H9 (cell line): ENCODE measurements at regions not wholly inside any gene's neighbourhood (a gene's known extent, or its start where the extent isn't known, plus 50 kb on each side); places are given as distances from the start of the nearest gene placed in this dataset.

Experiments
- DNase-seq: peaks from one replicate; pipeline ENCODE4 v3.0.0-alpha.2; 2017
- H2AFZ ChIP-seq: one replicate; pipeline ENCODE4 v1.6.1; 2013; ENCODE audit warnings: mild to moderate bottlenecking, low read length, control low read depth, moderate library complexity
- H2AK5ac ChIP-seq: 2 replicates; pipeline ENCODE4 v1.6.1; 2013; ENCODE audit warnings: low read length, control low read depth, mixed read lengths; ENCODE audit not compliant: insufficient read length
- H2BK120ac ChIP-seq: one replicate; pipeline ENCODE4 v1.6.1; 2013; ENCODE audit warnings: low read depth, mild to moderate bottlenecking, low read length, control low read depth, inconsistent platforms; ENCODE audit not compliant: poor library complexity, severe bottlenecking
- H2BK12ac ChIP-seq: 2 replicates; pipeline ENCODE4 v1.6.1; 2013; ENCODE audit warnings: low read length, control low read depth, mixed read lengths, low read depth; ENCODE audit not compliant: insufficient read length
- H2BK15ac ChIP-seq: 2 replicates; pipeline ENCODE4 v1.6.1; 2013; ENCODE audit warnings: low read depth, low read length, control low read depth
- H2BK20ac ChIP-seq: one replicate; pipeline ENCODE4 v1.6.1; 2013; ENCODE audit warnings: low read depth, mild to moderate bottlenecking, low read length, control low read depth, inconsistent platforms; ENCODE audit not compliant: poor library complexity, severe bottlenecking
- H2BK5ac ChIP-seq: 2 replicates; pipeline ENCODE4 v1.6.1; 2013; ENCODE audit warnings: low read length, control low read depth, mixed read lengths; ENCODE audit not compliant: insufficient read length
- H3K14ac ChIP-seq: 2 replicates; pipeline ENCODE4 v1.6.1; 2013; ENCODE audit warnings: low read length, control low read depth; ENCODE audit not compliant: insufficient read depth
- H3K18ac ChIP-seq: 2 replicates; pipeline ENCODE4 v1.6.1; 2013; ENCODE audit warnings: low read depth, mild to moderate bottlenecking, mixed read lengths, low read length, control low read depth; ENCODE audit not compliant: insufficient read length
- H3K23ac ChIP-seq: 2 replicates; pipeline ENCODE4 v1.6.1; 2013; ENCODE audit warnings: low read length, control low read depth, mixed read lengths, low read depth; ENCODE audit not compliant: insufficient read length
- H3K23me2 ChIP-seq: 2 replicates; pipeline ENCODE4 v1.6.1; 2013; ENCODE audit warnings: low read depth, mild to moderate bottlenecking, mixed read lengths, low read length, control low read depth; ENCODE audit not compliant: insufficient read length, poor library complexity, severe bottlenecking
- H3K27ac ChIP-seq: 2 replicates; pipeline ENCODE4 v1.5.1; 2013; ENCODE audit warnings: low read length, control low read depth, mixed read lengths, low read depth; ENCODE audit not compliant: insufficient read length
- H3K27me3 ChIP-seq: 2 replicates; pipeline ENCODE4 v1.6.1; 2013; ENCODE audit warnings: low read length, control low read depth, inconsistent platforms; ENCODE audit not compliant: insufficient read depth
- H3K4ac ChIP-seq: 2 replicates; pipeline ENCODE4 v1.6.1; 2013; ENCODE audit warnings: low read depth, mild to moderate bottlenecking, control low read depth, inconsistent platforms, low read length, moderate library complexity
- H3K4me1 ChIP-seq: 2 replicates; pipeline ENCODE4 v1.6.1; 2013; ENCODE audit warnings: low read length, control low read depth, inconsistent platforms; ENCODE audit not compliant: insufficient read depth
- H3K4me2 ChIP-seq: 2 replicates; pipeline ENCODE4 v1.6.1; 2013; ENCODE audit warnings: low read length, control low read depth, mixed read lengths; ENCODE audit not compliant: insufficient read length, insufficient read depth
- H3K56ac ChIP-seq: 2 replicates; pipeline ENCODE4 v1.6.1; 2013; ENCODE audit warnings: low read depth, mild to moderate bottlenecking, mixed read lengths, low read length, control low read depth; ENCODE audit not compliant: insufficient read length
- H3K79me1 ChIP-seq: 2 replicates; pipeline ENCODE4 v1.6.1; 2013; ENCODE audit warnings: low read depth, mild to moderate bottlenecking, moderate library complexity, low read length, control low read depth, inconsistent platforms; ENCODE audit not compliant: insufficient read depth, poor library complexity, severe bottlenecking
- H3K79me2 ChIP-seq: 2 replicates; pipeline ENCODE4 v1.6.1; 2013; ENCODE audit warnings: low read length, control low read depth, inconsistent platforms; ENCODE audit not compliant: insufficient read depth
- H3K9ac ChIP-seq: 2 replicates; pipeline ENCODE4 v1.6.1; 2013; ENCODE audit warnings: low read length, control low read depth, mixed read lengths; ENCODE audit not compliant: insufficient read length; ENCODE audit errors: extremely low read depth
- H3K9me3 ChIP-seq: one replicate; pipeline ENCODE4 v1.6.1; 2013; ENCODE audit warnings: low read depth, low read length, inconsistent platforms; ENCODE audit not compliant: control insufficient read depth
- H3T11ph ChIP-seq: one replicate; pipeline ENCODE4 v1.6.1; 2013; ENCODE audit warnings: mild to moderate bottlenecking, low read length, control low read depth, inconsistent platforms
- H4K20me1 ChIP-seq: one replicate; pipeline ENCODE4 v1.6.1; 2013; ENCODE audit not compliant: control insufficient read depth, insufficient read length, insufficient read depth
- H4K5ac ChIP-seq: 2 replicates; pipeline ENCODE4 v1.6.1; 2013; ENCODE audit warnings: low read depth, mild to moderate bottlenecking, mixed read lengths, low read length, control low read depth; ENCODE audit not compliant: insufficient read length
- H4K8ac ChIP-seq: replicated peaks from 2 replicates; pipeline ENCODE4 v1.6.1; 2013; ENCODE audit warnings: low read length, control low read depth, mixed read lengths, low read depth; ENCODE audit not compliant: insufficient read length
- H4K91ac ChIP-seq: 2 replicates; pipeline ENCODE4 v1.6.1; 2013; ENCODE audit warnings: low read depth, mild to moderate bottlenecking, moderate library complexity, mixed read lengths, low read length, control low read depth; ENCODE audit not compliant: insufficient read length
- H3K27ac Mint-ChIP-seq, 3 experiments: 2 replicates in 2 of 3; 3 replicates in 1 of 3; pipeline ENCODE4 v1.8.0; 2020 to 2021; ENCODE audit warnings: mixed read lengths in 3 of 3, mild to moderate bottlenecking in 1 of 3, moderate library complexity in 1 of 3
- H3K27me3 Mint-ChIP-seq: 2 replicates; pipeline ENCODE4 v1.8.0; 2021; ENCODE audit warnings: low read depth, mild to moderate bottlenecking, moderate library complexity, mixed read lengths
- H3K36me3 Mint-ChIP-seq, 3 experiments: 2 replicates in 2 of 3; 3 replicates in 1 of 3; pipeline ENCODE4 v1.8.0; 2020 to 2021; ENCODE audit warnings: low read depth in 3 of 3, mixed read lengths in 3 of 3; ENCODE audit not compliant: insufficient read depth in 1 of 3
- H3K4me1 Mint-ChIP-seq, 2 experiments: 2 replicates each; pipeline ENCODE4 v1.8.0; 2020; ENCODE audit warnings: mixed read lengths in 2 of 2
- H3K4me3 Mint-ChIP-seq, 2 experiments: 2 replicates in 1 of 2; 3 replicates in 1 of 2; pipeline ENCODE4 v1.8.0; 2020 to 2021; ENCODE audit warnings: mild to moderate bottlenecking in 2 of 2, mixed read lengths in 2 of 2, moderate library complexity in 1 of 2
- H3K9me3 Mint-ChIP-seq, 2 experiments: 2 replicates in 1 of 2; 3 replicates in 1 of 2; pipeline ENCODE4 v1.8.0; 2020; ENCODE audit warnings: mild to moderate bottlenecking in 2 of 2, mixed read lengths in 2 of 2, moderate library complexity in 1 of 2
- WGBS: extraction: QIAGEN DNeasy Blood & Tissue Kit; methylation state at CpG from one replicate; pipeline ENCODE4 v1.1.7; 2013; ENCODE audit warnings: missing lambda C conversion rate, low lambda C conversion rate, mixed read lengths; ENCODE audit not compliant: insufficient read length; ENCODE audit errors: extremely low coverage; 5-methylcytosine and 5-hydroxymethylcytosine counted together
- TF ChIP-seq, protein P1 (sequence below): fragments of 200-600 bp; sonication (generic); conservative IDR thresholded peaks from 3 replicates; pipeline ENCODE4 v1.8.0; 2021; ENCODE audit warnings: antibody characterized with exemption, mild to moderate bottlenecking

DNA sequence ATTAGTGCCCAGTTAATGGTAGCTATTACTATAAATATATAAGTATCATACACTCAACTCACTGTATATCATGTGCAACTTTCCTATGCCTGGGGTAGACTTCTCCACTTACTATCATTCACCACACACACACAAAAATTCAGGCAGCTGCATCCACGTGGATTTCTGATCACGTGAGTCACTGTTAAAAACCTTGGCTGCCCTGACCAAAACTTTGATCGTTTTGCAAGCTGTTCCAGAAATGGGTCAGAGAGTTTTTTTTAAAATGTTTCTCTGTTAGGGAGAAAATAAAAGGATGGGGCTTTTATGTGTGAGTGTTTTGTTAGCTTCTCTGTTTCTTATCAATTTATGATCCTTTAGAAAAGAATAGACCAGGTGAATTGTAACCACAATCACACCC is 198.2 kb upstream of the CNOT2 start:
- Histone ChIP-seq H3K27me3 (no peaks in the 10 kb centered on the region), H3K14ac (no peak overlapping the region), H4K8ac (no peak overlapping the region), H2BK20ac (no peak overlapping the region), H3K56ac (no peak overlapping the region), H3K23ac (no peak overlapping the region), H4K5ac (no peak overlapping the region), H3K4me2 (no peak overlapping the region), H3K79me2 (no peaks in the 10 kb centered on the region), H3K23me2 (no peaks in the 10 kb centered on the region), H4K20me1 (no peaks in the 10 kb centered on the region), H3K4me1 (peaks cover 4% of the 10 kb centered on the region; the same call in 1 of the 2 replicates), H3K9ac (no peak overlapping the region), H2BK15ac (no peak overlapping the region), H4K91ac (no peak overlapping the region), H3K18ac (no peak overlapping the region), H3K79me1 (no peaks in the 10 kb centered on the region), H2BK12ac (no peak overlapping the region), H3K4ac (no peak overlapping the region), H2AK5ac (no peak overlapping the region), H2BK5ac (no peak overlapping the region), H2AFZ (no peak overlapping the region), H3T11ph (no peak overlapping the region), H3K9me3 (no peaks in the 10 kb centered on the region), H3K27ac (no peak overlapping the region), H2BK120ac (no peak overlapping the region)
- Mint-ChIP-seq H3K27me3 (no peaks in the 10 kb centered on the region), H3K9me3 (no peaks in the 10 kb centered on the region), H3K4me1 (no peaks in the 10 kb centered on the region), H3K36me3 (no peaks in the 10 kb centered on the region), H3K27ac (no peak overlapping the region; a peak in 1 of 7 replicates), H3K4me3 (no peak overlapping the region)
- no peak for DNase-seq
- TF ChIP-seq, protein P1, sequence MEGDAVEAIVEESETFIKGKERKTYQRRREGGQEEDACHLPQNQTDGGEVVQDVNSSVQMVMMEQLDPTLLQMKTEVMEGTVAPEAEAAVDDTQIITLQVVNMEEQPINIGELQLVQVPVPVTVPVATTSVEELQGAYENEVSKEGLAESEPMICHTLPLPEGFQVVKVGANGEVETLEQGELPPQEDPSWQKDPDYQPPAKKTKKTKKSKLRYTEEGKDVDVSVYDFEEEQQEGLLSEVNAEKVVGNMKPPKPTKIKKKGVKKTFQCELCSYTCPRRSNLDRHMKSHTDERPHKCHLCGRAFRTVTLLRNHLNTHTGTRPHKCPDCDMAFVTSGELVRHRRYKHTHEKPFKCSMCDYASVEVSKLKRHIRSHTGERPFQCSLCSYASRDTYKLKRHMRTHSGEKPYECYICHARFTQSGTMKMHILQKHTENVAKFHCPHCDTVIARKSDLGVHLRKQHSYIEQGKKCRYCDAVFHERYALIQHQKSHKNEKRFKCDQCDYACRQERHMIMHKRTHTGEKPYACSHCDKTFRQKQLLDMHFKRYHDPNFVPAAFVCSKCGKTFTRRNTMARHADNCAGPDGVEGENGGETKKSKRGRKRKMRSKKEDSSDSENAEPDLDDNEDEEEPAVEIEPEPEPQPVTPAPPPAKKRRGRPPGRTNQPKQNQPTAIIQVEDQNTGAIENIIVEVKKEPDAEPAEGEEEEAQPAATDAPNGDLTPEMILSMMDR = no peak
- WGBS = no CpG with 5 or more reads among the region's 3 CpGs
